ENCODE measurements at regions not wholly inside any gene's neighbourhood (a gene's known extent, or its start where the extent isn't known, plus 50 kb on each side); places are given as distances from the start of the nearest gene placed in this dataset.
"Not testable (repeated sequence)": the region's sequence is repeated elsewhere in the genome, so short reads cannot be mapped to it uniquely, and the experiment has no call there.

DNA sequence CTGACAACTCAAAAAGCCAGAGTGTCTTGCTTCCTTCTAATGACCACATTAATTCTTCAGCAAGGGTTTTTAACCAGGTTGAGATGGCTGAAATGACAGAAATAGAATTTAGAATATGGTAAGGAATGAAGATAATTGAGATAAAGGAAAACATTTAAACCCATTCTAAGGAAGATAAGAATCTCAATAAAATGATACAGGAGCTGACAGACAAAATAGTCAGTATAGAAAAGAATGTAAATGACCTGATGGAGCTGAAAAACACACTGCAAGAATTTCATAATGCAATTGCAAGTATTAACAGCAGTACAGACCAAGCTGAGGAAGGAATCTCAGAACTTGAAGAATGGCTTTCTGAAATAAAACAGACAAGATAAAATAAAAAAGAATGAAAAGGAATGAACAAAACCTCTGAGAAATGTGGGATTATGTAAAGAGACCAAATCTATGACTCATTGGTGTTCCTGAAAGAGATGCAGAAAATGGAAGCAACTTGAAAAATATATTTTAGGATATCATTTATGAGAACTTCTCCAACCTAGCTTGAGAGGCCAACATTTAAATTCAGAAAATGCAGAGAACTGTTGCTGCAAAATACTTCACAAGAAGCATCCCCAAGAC is 87.1 kb downstream of the SAMD9 start:
- H3K4me3 ChIP-seq (ENCODE audit: low read depth in 1 of 2, low read length in 2 of 2): no peak overlapping the region
- H3K36me3 ChIP-seq (ENCODE audit: insufficient read depth, low read length): no peaks in the 10 kb centered on the region
- H3K27me3 ChIP-seq (ENCODE audit: control insufficient read depth in 1 of 2, insufficient read depth in 2 of 2, low read length in 2 of 2): no peaks in the 10 kb centered on the region
- H3K9me3 ChIP-seq (ENCODE audit: low read length): no peaks in the 10 kb centered on the region
- H3K4me1 ChIP-seq (ENCODE audit: insufficient read depth, low read length): no peaks in the 10 kb centered on the region
- no peak overlapping the region for H3K27ac ChIP-seq (ENCODE audit: low read depth, low read length)
- H3K9ac ChIP-seq (ENCODE audit: low read length): no peak overlapping the region

DNA sequence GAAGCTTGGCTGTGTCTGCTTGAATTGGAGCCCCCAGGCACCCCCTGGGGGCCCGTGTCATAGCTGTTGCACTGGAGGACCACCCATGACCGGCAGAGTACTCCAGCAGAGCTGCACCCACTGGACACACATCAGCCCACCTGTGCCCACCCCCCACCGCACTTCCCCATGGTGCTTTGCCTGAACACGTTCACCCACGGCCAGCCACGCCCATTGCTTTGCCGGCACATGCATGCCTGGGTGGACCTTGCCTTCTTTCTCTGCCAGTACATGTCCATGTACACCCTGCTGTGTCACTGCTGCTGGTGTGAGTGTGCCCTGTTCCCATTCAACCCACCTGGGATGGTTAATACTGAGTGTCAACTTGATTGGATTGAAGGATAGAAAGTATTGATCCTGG is 88.7 kb downstream of the SAMD9 start:
- Histone ChIP-seq H3K36me3 (ENCODE audit: insufficient read depth, low read length) (no peaks in the 10 kb centered on the region), H3K4me1 (ENCODE audit: insufficient read depth, low read length) (no peaks in the 10 kb centered on the region), H3K27ac (ENCODE audit: low read depth, low read length) (no peak overlapping the region), H3K9ac (ENCODE audit: low read length) (no peak overlapping the region), H3K27me3 (ENCODE audit: control insufficient read depth in 1 of 2, insufficient read depth in 2 of 2, low read length in 2 of 2) (no peaks in the 10 kb centered on the region), H3K9me3 (ENCODE audit: low read length) (no peaks in the 10 kb centered on the region), H3K4me3 (ENCODE audit: low read depth in 1 of 2, low read length in 2 of 2) (no peak overlapping the region)

DNA sequence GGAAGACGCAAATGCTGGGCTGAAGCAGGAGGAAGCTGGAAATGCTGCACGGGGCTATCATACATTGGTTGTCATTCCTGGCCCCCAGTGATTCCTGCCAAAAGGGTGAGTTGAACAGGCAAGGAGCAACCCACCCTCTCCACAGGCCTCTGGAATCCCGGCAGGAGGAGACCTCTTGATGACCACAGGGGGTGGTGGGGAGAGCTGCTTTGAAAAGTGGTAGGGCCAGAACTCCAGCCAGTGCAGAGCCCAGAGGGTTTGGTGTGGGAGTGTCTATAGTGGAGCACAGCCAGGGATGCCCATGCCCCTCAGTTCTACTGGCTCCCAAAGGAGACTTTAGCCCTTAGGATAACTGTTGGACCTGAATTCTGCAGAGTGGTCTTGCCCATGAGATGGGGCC is 89.2 kb downstream of the SAMD9 start:
- Histone ChIP-seq H3K36me3 (ENCODE audit: insufficient read depth, low read length) (no peaks in the 10 kb centered on the region), H3K4me3 (ENCODE audit: low read depth in 1 of 2, low read length in 2 of 2) (no peak overlapping the region), H3K9me3 (ENCODE audit: low read length) (no peaks in the 10 kb centered on the region), H3K27me3 (ENCODE audit: control insufficient read depth in 1 of 2, insufficient read depth in 2 of 2, low read length in 2 of 2) (no peaks in the 10 kb centered on the region), H3K9ac (ENCODE audit: low read length) (no peak overlapping the region), H3K27ac (ENCODE audit: low read depth, low read length) (no peak overlapping the region), H3K4me1 (ENCODE audit: insufficient read depth, low read length) (no peaks in the 10 kb centered on the region)

DNA sequence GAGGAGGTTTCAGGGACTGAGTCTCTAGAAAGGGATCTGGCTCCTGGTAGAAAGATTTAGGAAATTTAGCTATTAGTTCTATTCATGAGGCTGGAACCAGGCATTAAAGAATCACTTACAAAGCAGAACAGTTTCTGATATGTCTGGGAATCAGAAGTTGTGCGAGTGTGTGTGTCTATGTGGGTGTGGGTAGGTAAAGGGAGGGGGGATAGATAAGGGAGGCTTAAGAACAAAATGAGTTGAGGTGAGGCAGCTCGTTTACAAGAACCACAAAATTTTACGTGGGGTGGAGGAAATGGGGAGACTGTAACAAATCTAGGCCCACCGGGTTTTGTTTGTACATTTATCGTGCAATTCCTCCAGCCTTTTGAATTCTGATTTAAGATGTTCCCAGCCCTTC is 90.7 kb downstream of the SAMD9 start:
- no peak overlapping the region for H3K4me3 ChIP-seq (ENCODE audit: low read depth in 1 of 2, low read length in 2 of 2)
- H3K36me3 ChIP-seq (ENCODE audit: insufficient read depth, low read length): no peaks in the 10 kb centered on the region
- H3K27me3 ChIP-seq (ENCODE audit: control insufficient read depth in 1 of 2, insufficient read depth in 2 of 2, low read length in 2 of 2): no peaks in the 10 kb centered on the region
- H3K9me3 ChIP-seq (ENCODE audit: low read length): no peaks in the 10 kb centered on the region
- no peaks in the 10 kb centered on the region for H3K4me1 ChIP-seq (ENCODE audit: insufficient read depth, low read length)
- H3K9ac ChIP-seq (ENCODE audit: low read length): no peak overlapping the region
- H3K27ac ChIP-seq (ENCODE audit: low read depth, low read length): no peak overlapping the region

DNA sequence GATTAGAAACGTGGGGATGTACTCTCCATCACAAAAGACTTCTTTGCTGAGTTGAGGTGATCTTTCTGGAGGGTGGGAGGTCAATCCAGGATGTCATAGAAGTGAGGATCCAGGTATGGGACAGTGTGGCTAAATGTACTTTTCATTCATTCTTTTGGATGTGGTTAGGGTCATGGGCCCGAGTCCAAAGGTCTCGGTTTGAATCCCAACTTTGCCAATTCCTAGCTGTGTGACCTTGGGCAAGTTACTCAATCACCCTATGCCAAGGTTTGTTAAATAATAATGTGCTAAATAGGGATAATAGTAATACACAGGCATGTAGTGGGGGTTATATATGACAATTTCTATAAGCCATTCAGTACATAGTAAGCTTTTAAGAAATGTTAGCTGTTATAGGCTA is 91.4 kb downstream of the SAMD9 start:
- H3K4me1 ChIP-seq (ENCODE audit: insufficient read depth, low read length): no peaks in the 10 kb centered on the region
- H3K27me3 ChIP-seq (ENCODE audit: control insufficient read depth in 1 of 2, insufficient read depth in 2 of 2, low read length in 2 of 2): no peaks in the 10 kb centered on the region
- H3K9ac ChIP-seq (ENCODE audit: low read length): no peak overlapping the region
- no peaks in the 10 kb centered on the region for H3K36me3 ChIP-seq (ENCODE audit: insufficient read depth, low read length)
- no peak overlapping the region for H3K4me3 ChIP-seq (ENCODE audit: low read depth in 1 of 2, low read length in 2 of 2)
- H3K27ac ChIP-seq (ENCODE audit: low read depth, low read length): no peak overlapping the region
- no peaks in the 10 kb centered on the region for H3K9me3 ChIP-seq (ENCODE audit: low read length)

DNA sequence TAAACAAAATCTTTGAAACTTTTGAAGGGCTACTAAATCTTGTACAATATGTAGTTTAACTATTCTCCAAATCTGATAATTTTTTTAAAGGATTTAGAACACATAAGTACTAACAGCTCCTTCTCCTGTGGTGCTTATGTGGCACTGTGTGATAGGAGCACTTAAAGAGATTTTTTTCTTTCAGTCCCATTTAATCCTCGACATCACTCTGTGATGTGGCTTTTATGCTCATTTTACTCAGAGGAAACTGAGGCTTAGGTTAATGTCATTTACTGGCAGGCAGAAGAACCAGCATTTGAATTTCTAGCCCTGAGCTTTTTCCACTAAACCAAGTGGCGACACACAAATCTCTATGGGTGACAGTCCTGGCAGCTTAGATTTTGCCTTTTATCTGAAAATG is 92.4 kb downstream of the SAMD9 start:
- Histone ChIP-seq H3K4me1 (ENCODE audit: insufficient read depth, low read length) (no peaks in the 10 kb centered on the region), H3K9me3 (ENCODE audit: low read length) (no peaks in the 10 kb centered on the region), H3K9ac (ENCODE audit: low read length) (no peak overlapping the region), H3K27me3 (ENCODE audit: control insufficient read depth in 1 of 2, insufficient read depth in 2 of 2, low read length in 2 of 2) (no peaks in the 10 kb centered on the region), H3K36me3 (ENCODE audit: insufficient read depth, low read length) (no peaks in the 10 kb centered on the region), H3K4me3 (ENCODE audit: low read depth in 1 of 2, low read length in 2 of 2) (no peak overlapping the region), H3K27ac (ENCODE audit: low read depth, low read length) (no peak overlapping the region)

DNA sequence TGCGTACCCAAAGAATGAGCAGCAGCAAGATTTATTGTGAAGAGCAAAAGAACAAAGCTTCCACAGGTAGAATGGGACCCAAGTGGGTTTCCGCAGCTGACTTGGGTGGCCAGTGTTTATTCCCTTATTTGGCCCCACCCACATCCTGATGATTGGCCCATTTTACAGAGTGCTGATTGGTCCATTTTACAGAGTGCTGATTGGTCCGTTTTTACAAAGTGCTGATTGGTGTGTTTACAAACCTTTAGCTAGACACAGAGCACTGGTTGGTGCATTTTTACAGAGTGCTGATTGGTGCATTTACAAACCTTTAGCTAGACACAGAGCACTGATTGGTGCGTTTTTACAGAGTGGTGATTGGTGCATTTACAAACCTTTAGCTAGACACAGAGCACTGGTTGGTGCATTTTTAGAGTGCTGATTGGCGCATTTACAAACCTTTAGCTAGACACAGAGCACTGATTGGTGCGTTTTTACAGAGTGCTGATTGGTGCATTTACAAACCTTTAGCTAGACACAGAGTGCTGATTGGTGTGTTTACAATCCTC is 94.8 kb downstream of the SAMD9 start:
- H3K4me3 ChIP-seq (ENCODE audit: low read depth in 1 of 2, low read length in 2 of 2); H3K9ac ChIP-seq (ENCODE audit: low read length); H3K4me1 ChIP-seq (ENCODE audit: insufficient read depth, low read length); H3K27me3 ChIP-seq (ENCODE audit: control insufficient read depth in 1 of 2, insufficient read depth in 2 of 2, low read length in 2 of 2); H3K36me3 ChIP-seq (ENCODE audit: insufficient read depth, low read length); H3K9me3 ChIP-seq (ENCODE audit: low read length); H3K27ac ChIP-seq (ENCODE audit: low read depth, low read length): not testable (repeated sequence)

DNA sequence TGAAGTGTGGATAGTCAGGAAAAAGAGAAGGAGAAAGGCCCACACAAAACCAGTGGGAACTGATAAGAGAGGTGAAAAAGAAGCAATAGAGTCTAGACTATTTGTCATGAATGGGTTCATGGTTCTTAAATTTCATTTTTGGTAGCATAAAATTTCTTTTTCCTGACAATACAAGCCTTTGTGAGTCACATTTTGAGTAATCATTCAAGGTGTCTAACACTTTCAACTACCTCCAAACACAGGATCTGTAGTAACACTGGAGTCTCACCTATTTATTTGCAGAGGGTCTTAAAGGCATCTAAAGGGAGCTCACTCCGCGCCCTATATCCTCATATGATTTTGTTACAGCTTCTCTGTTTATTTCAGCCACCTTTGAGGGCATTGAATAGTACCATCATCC is 96.0 kb downstream of the SAMD9 start:
- no peak overlapping the region for H3K27ac ChIP-seq (ENCODE audit: low read depth, low read length)
- H3K36me3 ChIP-seq (ENCODE audit: insufficient read depth, low read length): no peaks in the 10 kb centered on the region
- no peak overlapping the region for H3K9ac ChIP-seq (ENCODE audit: low read length)
- H3K9me3 ChIP-seq (ENCODE audit: low read length): no peaks in the 10 kb centered on the region
- H3K27me3 ChIP-seq (ENCODE audit: control insufficient read depth in 1 of 2, insufficient read depth in 2 of 2, low read length in 2 of 2): no peaks in the 10 kb centered on the region
- H3K4me3 ChIP-seq (ENCODE audit: low read depth in 1 of 2, low read length in 2 of 2): no peak overlapping the region
- no peaks in the 10 kb centered on the region for H3K4me1 ChIP-seq (ENCODE audit: insufficient read depth, low read length)

DNA sequence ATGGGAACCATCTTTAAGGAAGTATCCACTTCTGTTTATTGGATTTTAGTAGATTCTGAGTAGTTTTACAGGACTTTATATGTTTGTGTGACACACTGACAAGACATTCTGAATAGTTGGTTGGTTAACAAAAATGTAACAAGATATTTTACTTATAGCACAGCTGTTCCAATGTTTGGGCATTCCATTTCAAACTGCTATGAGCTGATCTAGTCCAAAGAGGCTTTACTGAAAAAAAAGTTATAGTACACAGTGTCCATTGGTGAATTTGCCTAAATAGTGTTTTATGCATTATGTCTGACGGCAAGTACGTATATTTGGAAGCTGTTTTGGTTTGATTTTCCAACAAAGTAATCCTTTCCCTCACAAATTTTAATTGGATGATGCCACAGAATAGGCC is 99.1 kb downstream of the SAMD9 start:
- Histone ChIP-seq H3K27me3 (ENCODE audit: control insufficient read depth in 1 of 2, insufficient read depth in 2 of 2, low read length in 2 of 2) (no peaks in the 10 kb centered on the region), H3K4me3 (ENCODE audit: low read depth in 1 of 2, low read length in 2 of 2) (no peak overlapping the region), H3K9ac (ENCODE audit: low read length) (no peak overlapping the region), H3K9me3 (ENCODE audit: low read length) (no peaks in the 10 kb centered on the region), H3K4me1 (ENCODE audit: insufficient read depth, low read length) (peaks cover 6% of the 10 kb centered on the region), H3K36me3 (ENCODE audit: insufficient read depth, low read length) (no peaks in the 10 kb centered on the region), H3K27ac (ENCODE audit: low read depth, low read length) (no peak overlapping the region)

DNA sequence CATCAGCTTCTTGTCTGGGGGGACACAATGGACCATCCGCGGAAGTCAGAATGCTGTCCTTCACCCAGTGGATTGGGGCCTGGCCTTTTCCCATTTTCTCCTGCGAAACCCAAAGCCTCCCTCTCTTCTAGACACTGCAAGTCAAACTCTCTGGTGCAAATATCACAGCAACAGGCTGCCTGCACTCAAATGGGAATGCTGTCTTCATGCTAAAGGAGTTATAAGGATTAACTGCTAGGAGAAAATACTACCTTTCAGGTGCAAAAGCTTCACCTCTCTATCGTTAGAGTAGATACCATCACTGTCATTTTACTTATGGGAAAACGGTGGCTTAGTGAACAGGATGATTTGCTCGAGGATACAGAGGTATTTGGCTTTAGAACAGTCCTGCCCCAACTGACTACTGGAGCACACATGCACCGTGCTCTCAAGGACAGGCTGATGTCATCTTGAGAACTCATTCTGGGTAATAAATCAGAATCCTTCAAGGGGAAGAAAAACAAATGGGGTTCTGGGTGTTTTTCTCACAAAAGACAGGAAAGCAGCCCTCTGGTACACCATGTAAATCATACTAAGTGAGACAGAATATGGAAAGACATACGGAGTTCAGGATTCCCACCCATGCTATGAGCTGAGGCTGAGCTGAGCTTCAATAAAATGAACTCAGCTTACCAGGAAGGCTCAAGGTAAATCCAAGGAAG is 100.9 kb downstream of the SAMD9 start:
- peaks cover 6% of the 10 kb centered on the region for H3K4me1 ChIP-seq (ENCODE audit: insufficient read depth, low read length)
- H3K27me3 ChIP-seq (ENCODE audit: control insufficient read depth in 1 of 2, insufficient read depth in 2 of 2, low read length in 2 of 2): no peaks in the 10 kb centered on the region
- no peak overlapping the region for H3K27ac ChIP-seq (ENCODE audit: low read depth, low read length)
- no peaks in the 10 kb centered on the region for H3K36me3 ChIP-seq (ENCODE audit: insufficient read depth, low read length)
- H3K9ac ChIP-seq (ENCODE audit: low read length): no peak overlapping the region
- no peak overlapping the region for H3K4me3 ChIP-seq (ENCODE audit: low read depth in 1 of 2, low read length in 2 of 2)
- no peaks in the 10 kb centered on the region for H3K9me3 ChIP-seq (ENCODE audit: low read length)

DNA sequence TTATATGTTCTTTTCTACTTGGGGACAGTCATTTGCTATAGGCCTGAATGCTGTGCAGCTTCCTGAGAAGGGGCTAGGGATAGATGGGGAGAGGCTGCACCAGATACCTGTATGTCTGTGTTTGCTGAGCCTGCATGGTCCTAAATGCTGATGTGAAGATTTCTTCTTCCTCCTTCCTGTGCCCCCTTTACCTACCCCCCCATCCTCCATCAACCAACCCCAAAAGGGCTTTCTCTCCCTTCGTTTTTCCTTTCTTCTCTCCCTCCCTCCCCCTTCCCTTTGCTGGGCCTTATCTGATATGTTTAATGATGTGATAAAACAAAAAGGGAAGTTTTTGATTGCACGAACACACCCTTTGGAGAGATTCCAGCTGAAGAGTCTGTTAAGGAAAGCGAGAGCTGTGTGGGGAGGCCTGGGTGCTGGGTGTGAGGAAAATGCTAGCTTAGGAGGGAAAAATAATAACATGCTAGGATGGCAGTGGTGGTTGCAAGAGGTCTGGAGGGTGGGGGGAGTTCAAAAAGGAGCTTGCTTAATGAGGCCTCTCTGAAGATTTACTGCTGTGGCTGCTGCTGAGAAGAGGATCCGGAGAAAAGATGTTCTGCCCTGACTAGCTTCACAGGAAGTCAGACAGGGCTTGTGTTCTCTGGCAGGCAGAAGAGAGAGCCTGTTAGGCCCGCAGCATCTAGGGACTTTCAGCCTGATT is 101.8 kb downstream of the SAMD9 start:
- H3K4me3 ChIP-seq (ENCODE audit: low read depth in 1 of 2, low read length in 2 of 2): no peak overlapping the region
- H3K9ac ChIP-seq (ENCODE audit: low read length): no peak overlapping the region
- peaks cover 6% of the 10 kb centered on the region for H3K4me1 ChIP-seq (ENCODE audit: insufficient read depth, low read length)
- no peaks in the 10 kb centered on the region for H3K9me3 ChIP-seq (ENCODE audit: low read length)
- H3K27me3 ChIP-seq (ENCODE audit: control insufficient read depth in 1 of 2, insufficient read depth in 2 of 2, low read length in 2 of 2): no peaks in the 10 kb centered on the region
- H3K36me3 ChIP-seq (ENCODE audit: insufficient read depth, low read length): no peaks in the 10 kb centered on the region
- no peak overlapping the region for H3K27ac ChIP-seq (ENCODE audit: low read depth, low read length)

All from muscle layer of colon (tissue), 2 donors.